ENCODE measurements at regions not wholly inside any gene's neighbourhood (a gene's known extent, or its start where the extent isn't known, plus 50 kb on each side); places are given as distances from the start of the nearest gene placed in this dataset.

DNA sequence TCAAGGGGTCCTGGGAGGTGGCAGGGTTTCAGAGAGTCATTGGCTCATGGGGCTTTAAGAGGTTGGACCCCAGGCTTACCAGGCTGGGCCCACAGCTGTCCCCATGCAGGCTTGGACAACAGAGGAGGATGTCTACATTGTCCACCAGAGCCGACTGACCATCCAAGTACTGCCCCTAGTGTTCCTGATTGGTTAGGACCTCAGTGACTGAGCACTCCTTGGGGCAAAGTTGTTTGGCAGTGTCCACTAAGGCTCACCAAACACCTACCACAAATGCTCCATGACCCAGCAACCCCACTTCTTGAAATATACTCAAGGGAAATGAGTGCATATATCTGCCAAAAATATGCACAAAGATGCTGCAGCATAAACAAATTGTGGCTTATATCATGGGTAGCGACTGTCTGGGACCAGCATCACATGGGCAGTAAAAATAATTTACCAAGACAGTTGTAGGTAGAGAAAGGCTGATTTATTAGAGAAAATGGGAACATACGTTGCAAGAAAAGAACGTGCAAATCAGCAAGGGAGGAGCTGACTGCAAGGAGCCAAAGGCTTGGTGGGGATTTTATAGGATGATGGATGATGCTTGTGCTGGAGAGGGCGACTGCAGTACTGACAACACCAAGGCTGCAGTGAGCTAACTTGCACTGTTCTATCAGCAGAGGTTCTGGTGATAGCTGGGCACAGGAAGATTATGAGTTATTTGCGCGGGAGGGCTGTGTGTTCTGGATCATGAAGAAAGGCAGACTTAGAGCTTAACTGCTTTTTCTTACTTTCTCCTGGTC is 265.2 kb downstream of the GADD45G start:
- DNase-seq, result no peak

DNA sequence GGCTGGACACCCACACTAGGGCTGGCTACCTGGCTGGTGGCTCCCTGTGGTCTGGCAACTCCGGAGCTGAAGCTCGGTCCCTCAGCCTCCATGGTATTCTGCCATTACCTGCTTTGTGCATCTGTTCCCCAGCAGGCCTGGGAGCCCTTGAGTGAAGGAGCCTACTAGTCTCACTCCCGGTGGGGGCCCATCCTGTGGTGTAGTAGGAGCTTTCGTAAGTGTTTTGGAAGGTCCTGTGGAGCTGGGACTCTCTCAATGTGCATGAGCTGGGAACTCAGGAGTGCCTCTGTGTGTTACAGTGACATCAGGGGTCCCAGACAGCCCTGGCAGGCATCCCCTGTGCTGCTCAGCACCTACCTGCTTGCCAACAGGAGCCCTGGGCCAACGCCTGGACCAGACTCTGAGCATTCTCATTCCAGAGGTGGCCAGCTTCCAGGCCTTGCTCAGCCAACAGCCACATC is 267.1 kb downstream of the GADD45G start:
- DNase-seq, result no peak

DNA sequence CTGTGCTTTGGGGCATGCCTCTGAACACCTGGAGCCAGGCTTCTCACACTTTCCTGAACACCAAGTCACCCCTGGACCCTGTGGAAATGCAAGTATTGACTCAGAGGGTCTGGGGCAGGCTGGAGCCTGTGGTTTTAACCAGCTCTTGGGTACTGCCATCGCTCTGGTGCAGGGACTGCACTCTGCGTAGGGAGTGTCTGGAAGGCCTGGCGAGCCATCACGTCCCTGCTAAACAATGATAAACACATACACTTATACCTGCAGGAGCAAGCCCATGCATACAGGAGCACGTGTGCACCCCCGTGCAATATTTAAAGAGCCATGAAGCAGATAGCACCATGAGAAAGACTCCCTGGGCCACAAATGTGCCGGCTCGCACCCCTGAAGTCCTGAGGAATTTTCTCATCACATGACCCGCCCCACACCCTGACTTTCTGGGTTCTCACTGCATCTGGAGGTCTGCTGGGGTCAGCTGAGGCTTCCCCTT is 267.7 kb downstream of the GADD45G start:
- no peak for DNase-seq

DNA sequence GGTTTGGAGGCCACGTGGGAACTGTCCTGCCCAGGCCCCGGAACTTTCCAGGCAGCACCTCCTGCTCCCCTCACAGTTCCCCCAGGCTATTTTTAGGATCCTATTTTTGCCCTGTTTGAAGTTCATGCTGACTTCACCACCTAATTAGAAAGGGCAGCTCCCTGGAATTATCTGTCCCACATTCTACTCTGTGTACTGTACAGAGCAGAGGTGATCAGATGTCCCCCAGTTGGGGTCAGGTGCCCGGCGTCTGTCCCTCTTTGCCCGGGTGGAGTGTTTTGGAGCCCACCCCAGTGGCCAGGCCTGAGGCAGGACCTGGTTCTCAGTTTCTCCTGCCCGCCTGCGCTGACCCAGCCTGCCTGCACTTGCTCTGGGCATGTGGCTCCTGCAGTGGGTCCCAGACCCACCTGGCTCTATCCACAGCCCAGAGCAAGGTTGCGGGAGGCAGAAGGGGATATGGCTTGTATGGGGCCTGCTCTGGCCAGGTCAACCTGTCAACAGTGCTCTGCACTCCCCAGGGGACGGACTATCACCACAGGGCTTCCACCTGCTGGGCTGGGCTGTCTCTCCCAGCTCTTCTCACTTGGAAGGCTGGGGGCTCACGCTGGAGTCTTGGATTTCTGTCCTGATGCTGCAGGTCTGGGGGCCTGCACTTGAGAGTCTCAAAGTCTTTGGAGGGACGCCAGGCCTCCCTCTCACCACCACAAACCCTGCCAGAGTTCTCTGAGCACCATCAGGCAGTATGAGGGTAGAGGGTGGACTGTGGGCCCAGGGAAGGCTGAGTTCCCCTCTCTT is 268.3 kb downstream of the GADD45G start:
- no peak for DNase-seq

DNA sequence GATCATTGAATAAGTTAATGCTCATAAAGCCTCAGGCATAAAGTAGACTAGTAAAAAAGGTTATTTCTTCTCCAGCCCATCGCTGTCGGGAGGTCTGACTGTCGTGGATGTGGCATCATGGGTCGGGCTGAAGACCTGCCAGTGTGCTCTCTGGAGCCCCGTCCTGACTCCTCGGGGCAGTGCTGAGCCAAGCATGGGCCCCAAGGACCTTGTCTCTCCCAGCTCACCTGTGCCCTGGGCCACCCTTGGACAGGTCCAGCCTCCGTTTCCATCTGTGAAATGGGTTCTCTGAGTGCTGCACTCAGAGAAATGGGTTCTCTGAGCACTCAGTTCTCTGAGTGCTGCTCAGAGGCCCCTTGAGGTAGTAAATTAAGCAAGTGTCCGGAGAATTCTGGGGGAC is 269.0 kb downstream of the GADD45G start:
- no peak for DNase-seq

DNA sequence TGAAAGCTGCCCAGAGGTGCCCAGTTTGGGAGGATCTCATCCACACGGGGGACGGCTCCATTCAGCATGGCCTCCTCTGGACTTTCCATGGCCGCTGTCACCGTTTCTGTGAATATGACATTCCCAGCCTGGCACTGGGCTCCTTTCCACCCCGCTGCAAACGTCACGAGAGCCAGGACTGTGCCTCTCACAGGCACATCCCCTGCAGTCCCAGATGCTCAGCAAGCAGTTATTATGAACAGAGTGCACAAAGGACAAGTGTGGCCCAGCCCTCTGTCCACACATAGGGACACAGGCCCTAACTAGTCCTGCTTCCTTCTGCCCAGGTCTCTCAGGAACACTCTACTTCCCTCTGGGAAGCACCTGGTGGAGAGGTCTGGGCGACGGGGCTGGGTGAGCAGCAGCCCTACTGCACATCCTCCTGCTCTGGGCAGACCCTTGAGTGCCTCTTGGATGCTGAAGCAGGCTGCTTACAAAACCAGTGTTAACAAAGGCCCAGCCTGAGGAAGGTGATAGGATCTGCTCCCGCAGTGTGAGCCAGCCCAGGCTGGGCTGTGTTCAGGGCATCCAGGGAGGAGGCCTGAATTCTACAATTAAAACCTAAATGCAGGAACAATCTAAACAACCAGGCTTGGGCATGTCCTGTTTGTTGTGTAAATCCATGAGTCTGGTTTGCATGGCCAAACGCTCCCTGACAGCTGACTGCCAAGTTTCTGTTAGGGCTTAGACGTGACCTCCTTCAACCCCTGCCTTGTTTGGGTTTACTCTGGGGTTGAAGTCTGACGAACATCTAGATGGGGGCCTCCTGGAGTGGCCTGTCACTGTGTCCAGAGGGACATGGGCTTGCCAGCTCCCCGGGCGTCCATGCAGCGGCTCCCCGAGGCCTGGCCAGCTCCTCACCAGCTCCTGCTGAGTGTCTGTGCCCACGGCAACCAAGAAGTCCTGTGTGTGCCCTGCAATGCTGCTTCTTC is 269.8 kb downstream of the GADD45G start:
- DNase-seq, result no peak

DNA sequence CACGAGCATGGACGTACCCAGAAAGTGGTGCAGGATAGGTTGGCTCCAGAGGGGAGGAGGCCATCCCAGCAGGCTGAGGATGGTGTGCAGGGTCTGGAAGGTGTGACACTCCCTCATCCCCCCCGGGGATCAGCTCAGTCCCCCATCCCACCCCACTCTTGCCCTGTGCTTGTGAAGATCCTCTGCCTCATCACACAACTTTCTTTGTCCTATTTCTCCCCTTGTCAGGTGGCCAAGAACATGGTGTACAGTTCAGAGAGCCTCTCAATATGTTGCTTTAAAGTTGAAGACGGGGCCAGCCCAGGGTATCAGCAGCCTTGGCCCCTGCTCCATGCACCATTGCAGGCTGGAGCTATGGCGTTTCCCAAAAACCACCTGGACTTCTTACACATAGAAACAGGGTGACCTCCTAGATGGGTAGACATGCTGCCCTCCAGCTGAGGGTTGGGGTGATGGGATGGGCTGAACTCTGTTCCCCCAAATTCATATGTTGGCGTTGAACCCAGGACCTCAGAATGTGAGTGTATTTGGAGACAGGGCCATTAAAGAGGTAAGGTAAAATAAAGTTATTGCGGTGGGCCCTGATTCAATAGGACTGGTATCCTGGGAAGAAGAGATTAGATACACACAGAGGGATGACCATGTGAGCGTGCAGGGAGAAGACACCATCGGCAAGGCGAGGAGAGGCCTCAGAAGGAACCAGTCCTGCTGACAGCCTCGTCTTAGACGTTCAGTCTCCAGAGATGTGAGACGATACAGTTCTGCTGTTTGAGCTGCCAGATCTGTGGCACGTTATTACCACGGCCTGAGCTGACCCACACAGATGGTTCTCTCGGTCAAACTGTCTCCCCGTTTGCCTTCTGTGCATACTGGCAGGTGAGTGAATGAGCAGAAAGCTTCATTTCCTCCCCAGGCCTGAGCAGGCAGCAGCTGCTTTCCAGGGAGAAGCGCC is 272.5 kb downstream of the GADD45G start:
- no peak for DNase-seq

DNA sequence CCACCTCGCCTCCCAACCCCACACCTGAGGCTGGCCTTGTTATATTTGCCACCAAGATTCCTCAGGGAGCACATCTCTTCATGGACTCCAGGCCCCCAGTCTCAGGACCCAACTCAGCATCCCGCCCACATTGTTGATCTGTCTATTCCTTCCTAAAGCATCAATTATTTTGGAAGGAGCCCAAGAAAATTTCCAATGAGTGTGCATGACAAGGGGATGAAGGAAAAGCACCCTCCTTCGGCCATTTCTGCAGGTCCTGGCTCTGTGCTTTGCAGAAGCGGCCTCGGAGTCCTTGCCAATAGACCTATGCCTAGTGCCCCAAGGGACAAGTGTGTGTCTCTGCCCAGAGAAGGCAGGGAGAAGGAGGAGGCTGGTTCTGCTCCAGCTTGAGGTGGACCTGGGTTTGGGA is 273.2 kb downstream of the GADD45G start:
- DNase-seq, result no peak

DNA sequence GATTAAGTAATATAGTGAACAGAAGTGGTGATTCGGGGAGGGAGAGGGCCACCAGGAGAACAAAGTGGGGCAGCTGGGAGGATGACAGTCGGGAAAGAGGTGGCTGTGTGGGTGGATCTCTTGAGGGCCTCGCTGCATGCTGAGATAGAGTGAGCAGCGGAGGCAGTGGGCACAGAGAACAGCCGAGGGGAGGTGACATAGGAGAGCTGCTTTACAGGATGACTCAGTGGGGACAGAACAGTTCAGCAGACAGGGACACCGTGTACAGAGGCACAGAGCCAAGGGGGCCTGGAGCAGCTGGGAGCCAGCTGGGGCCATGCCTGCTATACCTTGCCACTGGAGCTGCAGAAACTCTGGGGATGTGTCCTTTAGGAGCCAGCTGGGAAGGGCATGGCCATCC is 273.9 kb downstream of the GADD45G start:
- DNase-seq, result no peak

DNA sequence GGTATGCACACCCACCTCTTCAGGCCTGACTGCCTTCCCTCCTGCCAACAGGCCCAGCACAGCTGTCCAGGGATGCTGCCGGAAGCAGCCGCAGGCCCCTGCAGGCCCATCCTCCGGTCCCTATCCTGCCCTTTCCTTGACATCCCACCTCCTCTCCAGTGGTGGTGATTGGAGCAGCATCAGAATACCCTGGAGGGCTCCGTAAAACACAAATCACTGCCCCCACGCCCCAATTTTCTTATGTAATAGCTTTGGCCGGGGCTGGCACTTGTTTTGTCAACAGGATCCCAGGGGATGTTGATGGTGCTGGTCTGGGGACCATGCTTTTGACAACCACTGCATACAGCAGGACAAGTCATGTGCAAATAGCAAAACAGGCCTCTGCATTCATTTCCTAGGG is 274.5 kb downstream of the GADD45G start:
- DNase-seq, result no peak

DNA sequence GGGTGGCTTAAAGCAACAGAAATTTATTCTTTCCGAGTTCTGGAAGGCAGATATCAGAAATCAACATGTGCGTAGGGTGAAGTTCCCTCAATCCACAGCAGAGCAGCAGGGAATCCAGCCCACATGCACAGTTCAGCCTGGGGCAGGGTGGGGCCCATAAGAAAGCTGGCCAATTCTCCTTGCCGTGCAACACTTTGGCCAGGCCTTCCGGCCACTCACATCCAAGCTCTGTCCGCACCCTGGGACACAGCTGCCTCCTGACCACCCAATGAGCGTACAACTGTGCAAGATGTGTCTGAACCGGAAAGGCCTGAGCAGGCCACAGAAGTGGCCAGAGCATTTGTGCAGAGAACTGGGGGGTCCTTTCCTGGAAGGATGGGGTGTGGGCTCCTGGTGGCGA is 274.9 kb downstream of the GADD45G start:
- no peak for DNase-seq

DNA sequence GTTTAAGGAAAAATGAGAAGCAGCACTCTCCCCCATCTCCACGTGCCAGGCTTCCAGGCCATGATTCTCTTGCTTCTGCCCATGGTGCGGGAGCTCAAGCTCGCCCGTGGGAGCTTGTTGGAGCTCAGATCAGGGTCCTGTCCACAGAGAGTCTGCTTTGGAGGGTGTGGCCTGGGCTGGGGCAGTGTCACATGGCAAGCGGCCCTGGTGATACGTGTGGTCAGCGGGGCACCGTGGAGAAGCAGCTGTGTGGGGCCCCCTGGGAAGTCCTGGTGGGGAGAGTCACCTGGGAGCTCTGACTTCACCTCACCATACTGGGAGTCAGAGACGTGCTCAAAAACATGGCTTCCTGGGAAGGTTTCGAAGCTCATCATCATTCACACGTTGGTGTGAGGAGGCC is 275.3 kb downstream of the GADD45G start:
- no peak for DNase-seq

DNA sequence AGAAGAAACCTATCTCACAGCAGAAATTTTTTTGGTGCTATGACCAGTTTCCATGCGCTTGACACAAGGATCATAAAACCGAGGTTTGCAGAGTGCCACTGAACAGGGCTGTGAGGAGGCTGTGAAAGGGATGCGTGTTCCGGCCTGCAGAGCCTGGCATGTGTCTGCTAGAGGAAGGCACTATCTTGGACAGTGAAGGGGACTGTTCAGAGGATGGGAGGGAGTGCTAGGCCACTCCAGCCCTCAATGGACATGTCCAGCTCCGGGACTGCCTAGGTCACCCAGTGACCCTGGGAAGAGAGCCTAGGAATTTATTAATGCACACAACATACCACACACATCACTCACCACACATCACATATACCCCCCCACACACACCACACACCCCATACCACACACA is 275.9 kb downstream of the GADD45G start:
- DNase-seq, result no peak

DNA sequence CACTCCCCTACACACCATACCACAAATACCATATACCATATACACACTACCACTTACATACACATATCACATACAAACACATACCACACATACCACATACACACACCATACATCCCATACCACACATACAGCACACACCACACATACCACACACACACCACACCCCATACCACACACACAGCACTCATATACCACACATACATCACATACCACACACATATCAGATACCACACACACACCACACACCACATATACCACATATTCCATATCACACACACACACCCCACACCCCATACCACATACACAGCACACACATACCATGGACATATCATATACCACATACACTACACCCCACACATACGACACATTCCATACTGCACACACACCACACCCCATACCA is 276.6 kb downstream of the GADD45G start:
- no peak for DNase-seq

DNA sequence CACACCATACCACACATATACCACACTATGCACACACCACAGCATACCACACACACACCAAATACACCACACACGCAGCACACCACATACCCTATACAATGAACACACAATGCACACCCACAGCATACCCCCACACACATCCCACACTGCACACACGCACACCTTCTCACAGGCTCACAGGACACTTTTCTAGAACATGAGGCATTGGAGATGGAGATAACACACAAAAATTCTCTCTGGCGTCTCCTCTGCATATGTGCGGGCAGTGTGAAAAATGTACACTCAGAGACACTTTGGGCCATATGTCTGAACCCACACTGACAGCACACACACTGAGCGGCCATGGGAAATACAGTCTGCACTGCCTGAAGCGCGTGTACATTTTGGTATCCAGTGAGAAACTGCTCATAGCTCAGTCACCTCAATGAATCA is 278.1 kb downstream of the GADD45G start:
- DNase-seq, result no peak

DNA sequence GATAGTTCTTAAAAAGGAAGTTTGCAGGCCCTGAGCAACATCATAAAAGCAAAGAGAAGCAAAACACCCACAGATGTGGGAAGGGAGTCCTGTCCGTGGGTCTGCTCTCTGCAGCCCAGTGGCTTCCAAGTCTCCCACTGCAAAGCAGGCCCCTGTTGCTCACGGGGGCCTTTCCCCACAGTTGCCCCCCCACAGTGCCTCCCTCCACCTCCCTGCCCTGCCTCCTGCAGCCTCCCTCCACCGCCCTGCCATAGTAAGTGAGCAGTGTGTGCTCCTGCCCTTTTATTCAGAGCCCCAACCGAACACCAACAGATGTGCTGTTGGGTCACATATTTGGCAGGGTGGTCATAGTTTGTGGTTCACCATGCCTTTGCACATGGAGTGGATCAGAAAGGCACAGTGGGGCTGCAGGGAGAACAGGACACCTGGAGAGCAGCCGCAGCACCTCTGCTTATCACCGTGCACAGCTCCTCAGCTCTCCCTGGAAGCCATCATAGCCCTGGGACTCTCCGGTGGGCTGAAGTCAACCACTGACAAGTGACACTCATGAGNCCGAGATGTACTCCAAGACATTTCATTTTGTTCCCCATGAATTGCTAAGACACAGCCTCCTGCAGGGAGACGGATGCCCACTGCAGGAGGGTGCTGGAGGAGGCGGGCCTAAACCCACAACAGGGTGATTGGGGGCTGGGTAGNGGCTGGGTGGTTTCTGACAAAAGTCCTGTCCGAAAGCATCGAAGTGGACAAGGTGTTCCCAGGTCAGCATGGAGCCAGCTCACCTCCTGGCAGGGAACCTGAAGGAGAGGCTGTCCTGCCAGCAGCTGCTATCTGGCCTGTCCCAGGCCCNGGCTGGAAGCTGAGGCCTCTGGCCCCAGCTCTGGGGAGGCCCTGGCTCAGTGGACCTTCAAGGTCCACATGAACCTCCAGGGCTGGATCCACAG is 278.9 kb downstream of the GADD45G start:
- no peak for DNase-seq

DNA sequence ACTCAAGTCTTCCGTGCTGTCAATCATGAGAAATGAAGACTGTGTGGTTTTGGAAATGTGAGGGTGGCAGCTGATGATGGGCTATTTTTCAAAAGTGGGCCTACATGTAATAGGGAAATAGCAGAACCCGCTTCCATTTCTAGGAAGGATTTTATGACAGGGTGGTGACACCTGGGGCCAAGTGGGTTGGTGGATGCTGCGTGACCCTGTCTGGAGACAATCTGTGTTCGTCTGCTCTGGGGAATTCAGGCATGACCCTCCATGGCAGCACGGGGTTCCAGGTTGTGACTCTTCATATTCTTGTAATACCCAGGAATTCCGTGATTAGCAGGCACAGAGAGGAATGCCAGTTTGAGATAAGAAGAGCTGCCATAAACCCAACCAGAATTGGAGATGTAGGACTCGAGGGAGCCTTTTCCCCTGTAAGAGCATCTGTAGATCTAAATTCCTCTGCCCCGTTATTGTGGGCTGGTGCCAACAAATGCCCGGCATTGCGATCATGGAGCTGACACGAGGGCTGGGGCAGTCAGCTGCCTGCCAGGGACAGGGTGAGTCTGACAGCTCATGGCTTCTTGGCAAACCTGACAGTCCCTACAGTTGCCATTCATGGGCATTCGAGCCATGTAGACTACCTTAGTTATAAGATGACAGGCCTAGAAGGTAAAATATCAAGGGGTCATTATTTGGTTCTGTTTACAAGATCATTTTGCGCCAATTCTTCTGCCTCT is 279.7 kb downstream of the GADD45G start:
- DNase-seq, result no peak

DNA sequence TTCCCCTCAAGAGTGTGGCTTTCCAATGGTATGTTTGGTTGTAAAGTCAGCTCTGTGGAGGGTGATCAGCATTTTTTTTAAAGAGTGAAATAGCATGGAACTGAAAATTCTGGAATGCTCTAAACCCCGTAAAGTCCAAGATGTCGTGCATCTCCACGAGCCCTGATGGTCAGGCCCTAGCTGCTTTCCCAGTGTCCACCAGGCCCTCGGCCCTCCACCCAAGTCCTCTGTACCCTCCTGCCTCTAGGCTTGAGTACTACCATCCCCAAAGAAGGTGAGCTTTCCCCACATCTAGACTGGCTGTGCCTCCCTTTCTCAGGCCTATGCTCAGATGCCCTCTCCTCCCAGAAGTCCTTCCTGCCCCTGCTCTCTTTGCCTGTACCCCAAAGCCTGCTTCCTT is 280.3 kb downstream of the GADD45G start:
- DNase-seq, result no peak

DNA sequence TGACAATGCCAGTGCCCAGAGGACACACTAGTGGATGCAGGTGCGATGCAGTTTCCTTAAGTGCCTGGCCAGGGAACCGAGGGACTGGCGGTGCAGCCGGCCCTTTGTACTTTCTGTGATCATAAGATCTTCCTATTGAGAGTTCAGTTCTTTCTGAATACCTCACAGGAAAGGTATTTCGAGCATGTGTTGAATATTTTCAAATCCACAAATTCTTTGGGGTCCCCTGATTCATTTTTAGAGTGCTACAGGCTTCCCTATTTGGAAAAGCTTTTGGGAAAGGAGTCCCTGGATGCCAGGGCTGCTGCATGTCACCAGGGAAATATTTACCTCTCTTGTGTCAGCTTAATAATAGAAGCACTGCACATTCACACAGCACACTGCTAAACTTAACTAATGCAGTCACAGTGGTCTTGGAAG is 281.5 kb downstream of the GADD45G start:
- no peak for DNase-seq

DNA sequence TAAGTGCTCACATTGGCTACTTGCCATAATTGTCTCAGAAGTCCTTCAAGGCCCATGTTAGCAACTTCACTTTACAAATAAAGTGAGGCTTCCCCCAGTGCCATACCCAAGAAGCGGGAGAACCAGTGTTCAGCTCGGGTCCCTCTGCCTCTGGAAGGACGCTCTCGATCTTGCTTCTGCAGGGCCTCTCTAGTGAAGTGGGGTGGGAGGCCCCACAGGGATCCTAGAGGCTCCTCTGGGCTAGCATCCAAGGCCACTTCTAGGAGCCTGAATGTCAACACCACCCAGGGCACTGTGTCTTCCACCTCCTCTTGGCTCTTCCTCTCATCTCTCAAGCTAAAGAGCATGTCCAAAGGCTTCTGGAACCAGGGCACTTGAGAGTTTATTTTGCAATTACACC is 282.5 kb downstream of the GADD45G start:
- DNase-seq, result no peak

Measured in CD4-positive, alpha-beta T cell treated with Interferon alpha-2 for 1 hour (primary cell).